SK-MEL-5 (cell line): ENCODE measurements at regions not wholly inside any gene's neighbourhood (a gene's known extent, or its start where the extent isn't known, plus 50 kb on each side); places are given as distances from the start of the nearest gene placed in this dataset.
"Not testable (repeated sequence)": the region's sequence is repeated elsewhere in the genome, so short reads cannot be mapped to it uniquely, and the experiment has no call there.

ENCODE experiments used
- DNase-seq: peaks from one replicate; pipeline ENCODE4 v3.0.0-alpha.2; 2016; ENCODE audit warnings: low read depth, low spot score
- in situ Hi-C: cut with HindIII; loops from 2 replicates; pipeline ENCODE4 v1.10.0; 2016; ENCODE audit warnings: low sequenced_read_pairs, high pct_unique_total_duplicates, low pct_unique_long_range_greater_than_20kb

- DNase-seq: peak; percentile 63
- in situ Hi-C loops: no loop called here
Observed at GRCh38 chr7:83791737-83792136, 142.8 kb upstream of the SEMA3E start.

- in situ Hi-C loops: no loop called here
- DNase-seq: no peak
Observed at GRCh38 chr7:83786858-83787257, 137.9 kb upstream of the SEMA3E start.

- in situ Hi-C loops: no loop called here
Observed at GRCh38 chr7:83782628-83783027, 133.7 kb upstream of the SEMA3E start.

GRCh38 chr7:83778073-83778443 is 129.1 kb upstream of the SEMA3E start:
- in situ Hi-C loops: no loop called here
- no peak for DNase-seq

More at GRCh38 chr7:83782628-83783027, 133.7 kb upstream of the SEMA3E start:
- DNase-seq: no peak

GRCh38 chr7:83777406-83778072 is 128.6 kb upstream of the SEMA3E start:
- no peak for DNase-seq
- in situ Hi-C loops: no loop called here

- DNase-seq: no peak
- in situ Hi-C loops: no loop called here
Observed at GRCh38 chr7:83769407-83769806, 120.5 kb upstream of the SEMA3E start.

GRCh38 chr7:83751217-83751616 is 102.3 kb upstream of the SEMA3E start:
- in situ Hi-C loops: no loop called here
- DNase-seq: no peak

GRCh38 chr7:83749495-83749894 is 100.6 kb upstream of the SEMA3E start:
- DNase-seq: no peak
- in situ Hi-C loops: no loop called here

- in situ Hi-C loops: no loop called here
- DNase-seq: no peak
Observed at GRCh38 chr7:83739527-83739926, 90.6 kb upstream of the SEMA3E start.

GRCh38 chr7:83738291-83738835 is 89.4 kb upstream of the SEMA3E start:
- no peak for DNase-seq
- in situ Hi-C loops: no loop called here

- DNase-seq: peak; percentile 38
- in situ Hi-C loops: no loop called here
Observed at GRCh38 chr7:83732305-83732704, 83.4 kb upstream of the SEMA3E start.

GRCh38 chr7:83731154-83731553 is 82.2 kb upstream of the SEMA3E start:
- no peak for DNase-seq
- in situ Hi-C loops: no loop called here

GRCh38 chr7:83716923-83717322 is 68.0 kb upstream of the SEMA3E start:
- DNase-seq, in situ Hi-C loops: not testable (repeated sequence)

GRCh38 chr7:83708531-83708930 is 59.6 kb upstream of the SEMA3E start:
- in situ Hi-C loops: no loop called here
- no peak for DNase-seq

- in situ Hi-C loops: no loop called here
- DNase-seq: no peak
Observed at GRCh38 chr7:83704564-83704963, 55.6 kb upstream of the SEMA3E start.

GRCh38 chr7:83702446-83702845 is 53.5 kb upstream of the SEMA3E start:
- in situ Hi-C loops: no loop called here
- no peak for DNase-seq

- in situ Hi-C loops: no loop called here
- DNase-seq: no peak
Observed at GRCh38 chr7:83701736-83702135, 52.8 kb upstream of the SEMA3E start.
